GM12878 (cell line): ENCODE measurements at regions not wholly inside any gene's neighbourhood (a gene's known extent, or its start where the extent isn't known, plus 50 kb on each side); places are given as distances from the start of the nearest gene placed in this dataset.

Experiments used
- ATAC-seq: fragments of 200-7000 bp; cut with Tn5 transposase; 3 replicates; pipeline ENCODE4 v1.9.1; 2020; ENCODE audit warnings: mild to moderate bottlenecking, moderate library complexity
- BruUV-seq: library from RNA; stranded (reverse); fragments of 400-500 nt; replicated peaks from 2 replicates; lab custom pipeline; 2021; lab: Mats Ljungman, UMichigan
- CTCF ChIA-PET: fragments of 300-600 bp; sonication (Branson Sonifier 250); formaldehyde crosslinking; extraction: SDS; loops from one replicate; lab custom pipeline; 2021; ENCODE audit warnings: inconsistent platforms; lab: Yijun Ruan, JAX
- POLR2A ChIA-PET: fragments of 350-600 bp; formaldehyde crosslinking; extraction: SDS; loops from one replicate; lab custom pipeline; 2021; ENCODE audit warnings: inconsistent platforms; lab: Charles Lee
- RAD21 ChIA-PET: fragments of 300-600 bp; sonication (Branson Sonifier 250); formaldehyde crosslinking; loops from one replicate; lab custom pipeline; 2023; ENCODE audit warnings: antibody characterized with exemption; ENCODE audit not compliant: unreplicated experiment; lab: Charles Lee
- SMC1A ChIA-PET: fragments of 300-600 bp; sonication (Branson Sonifier 250); formaldehyde crosslinking; loops from one replicate; lab custom pipeline; 2023; ENCODE audit not compliant: unreplicated experiment, uncharacterized antibody; lab: Charles Lee
- DNase-seq: peaks from one replicate; pipeline ENCODE4 v3.0.0-alpha.2; 2011; ENCODE audit warnings: low read depth, low spot score
- FAIRE-seq: peaks from 3 replicates; lab custom pipeline; 2011; peaks lifted over from hg19 to GRCh38; lab: Jason Lieb, UNC
- H2AFZ ChIP-seq: 2 replicates; pipeline ENCODE4 v1.6.0; 2011; ENCODE audit warnings: low read depth, low read length, control low read depth; ENCODE audit not compliant: control insufficient read depth
- H3K27ac ChIP-seq: 2 replicates; pipeline ENCODE4 v1.5.1; 2011; ENCODE audit warnings: control low read depth; ENCODE audit not compliant: control insufficient read depth, insufficient read depth
- H3K27me3 ChIP-seq, 2 experiments: replicated peaks in 1 of 2; 2 replicates each; pipeline versions ENCODE4 v1.6.0 to v1.6.1; 2011; ENCODE audit warnings: low read length in 1 of 2; ENCODE audit not compliant: control insufficient read depth in 2 of 2, insufficient read depth in 2 of 2
- H3K36me3 ChIP-seq, 2 experiments: 2 replicates each; pipeline ENCODE4 v1.5.1; 2011; ENCODE audit warnings: low read length in 1 of 2; ENCODE audit not compliant: control insufficient read depth in 2 of 2, insufficient read depth in 2 of 2
- H3K4me1 ChIP-seq: 2 replicates; pipeline ENCODE4 v1.6.1; 2011; ENCODE audit warnings: mild to moderate bottlenecking, low read length, moderate library complexity, mixed read lengths; ENCODE audit not compliant: control insufficient read depth, insufficient read depth
- H3K4me2 ChIP-seq: 2 replicates; pipeline ENCODE4 v1.6.0; 2011; ENCODE audit warnings: control low read depth; ENCODE audit not compliant: control insufficient read depth, insufficient read depth
- H3K4me3 ChIP-seq: fragments of 200-600 bp; sonication (generic); 2 replicates; pipeline ENCODE4 v1.5.1; 2016
- H3K79me2 ChIP-seq: 2 replicates; pipeline ENCODE4 v1.6.0; 2011; ENCODE audit warnings: low read length; ENCODE audit not compliant: control insufficient read depth, insufficient read depth
- H3K9ac ChIP-seq: 2 replicates; pipeline ENCODE4 v1.8.0; 2011; ENCODE audit warnings: low read length, control low read depth, mixed read lengths; ENCODE audit not compliant: control insufficient read depth, insufficient read depth
- H3K9me3 ChIP-seq: replicated peaks from 3 replicates; pipeline ENCODE4 v1.5.1; 2011; ENCODE audit warnings: mild to moderate bottlenecking, low read length; ENCODE audit not compliant: control insufficient read depth, insufficient read depth
- H4K20me1 ChIP-seq: 2 replicates; pipeline ENCODE4 v1.6.0; 2011; ENCODE audit not compliant: control insufficient read depth, insufficient read depth
- ATF2 ChIP-seq: IDR thresholded peaks from 2 replicates; pipeline ENCODE4 v1.6.1; 2012; ENCODE audit warnings: low read length, inconsistent platforms
- E4F1 ChIP-seq: fragments of 450-650 bp; IDR thresholded peaks from 2 replicates; pipeline ENCODE4 v1.6.1; 2018; ENCODE audit warnings: borderline replicate concordance, mild to moderate bottlenecking; ENCODE audit not compliant: partially characterized antibody
- JUND ChIP-seq: IDR thresholded peaks from 2 replicates; pipeline ENCODE4 v1.6.1; 2012; ENCODE audit warnings: low read depth, mild to moderate bottlenecking, low read length, improper control_type of control experiment, moderate library complexity
- NFXL1 ChIP-seq: fragments of 450-650 bp; IDR thresholded peaks from 2 replicates; pipeline ENCODE4 v1.6.1; 2017; ENCODE audit warnings: antibody characterized with exemption, mild to moderate bottlenecking, borderline replicate concordance
- NR2C2 ChIP-seq: IDR thresholded peaks from 2 replicates; pipeline ENCODE4 v1.6.1; 2011; ENCODE audit warnings: borderline replicate concordance, low read depth; ENCODE audit not compliant: control insufficient read depth, insufficient read length
- PKNOX1 ChIP-seq: fragments of 450-650 bp; IDR thresholded peaks from 2 replicates; pipeline ENCODE4 v1.6.1; 2016; ENCODE audit warnings: mild to moderate bottlenecking
- SMC3 ChIP-seq: IDR thresholded peaks from 2 replicates; pipeline ENCODE4 v1.6.1; 2011; ENCODE audit warnings: low read length, improper control_type of control experiment, borderline replicate concordance
- SREBF1 ChIP-seq: IDR thresholded peaks from 2 replicates; pipeline ENCODE4 v1.6.1; 2012; ENCODE audit warnings: mild to moderate bottlenecking, low read length
- SRF ChIP-seq, 2 experiments: IDR thresholded peaks; 2 replicates each; pipeline ENCODE4 v1.6.1; 2011; ENCODE audit warnings: low read depth in 2 of 2, low read length in 2 of 2, mild to moderate bottlenecking in 1 of 2, moderate library complexity in 1 of 2
- STAT3 ChIP-seq: IDR thresholded peaks from 2 replicates; pipeline ENCODE4 v1.6.1; 2011; ENCODE audit warnings: low read depth, low read length, improper control_type of control experiment
- USF1 ChIP-seq: IDR thresholded peaks from 2 replicates; pipeline ENCODE4 v1.6.1; 2011; ENCODE audit warnings: borderline replicate concordance, low read depth, mild to moderate bottlenecking, moderate library complexity, mixed read lengths, low read length; ENCODE audit not compliant: insufficient read depth; ENCODE audit errors: extremely low read length
- ZBTB33 ChIP-seq: fragments of 450-650 bp; IDR thresholded peaks from 2 replicates; pipeline ENCODE4 v1.6.1; 2017; ENCODE audit warnings: mild to moderate bottlenecking
- ZBTB4 ChIP-seq: fragments of 450-650 bp; formaldehyde crosslinking; IDR thresholded peaks from 2 replicates; pipeline ENCODE4 v1.4.0; 2022; ENCODE audit warnings: mild to moderate bottlenecking, moderate library complexity
- WGBS: methylation state at CpG from one replicate; pipeline ENCODE4 v1.1.6; 2016; ENCODE audit warnings: low lambda C conversion rate; ENCODE audit not compliant: insufficient replicate concordance, insufficient coverage; ENCODE audit errors: missing lambda C conversion rate; 5-methylcytosine and 5-hydroxymethylcytosine counted together
- in situ Hi-C: fragments of 300-500 bp; cut with MboI; formaldehyde crosslinking; loops from 9 replicates; pipeline ENCODE4 v1.14.3; 2018; ENCODE audit warnings: mixed read lengths
- intact Hi-C: fragments of 100-400 bp; cut with micrococcal nuclease; formaldehyde crosslinking; loops from one replicate; pipeline ENCODE4 v1.14.2; 2022; ENCODE audit not compliant: unreplicated experiment

GRCh38 chr2:145546091-145546490 is 1026.2 kb upstream of the ZEB2 start:
- ChIA-PET SMC1A (no interaction called here), RAD21 (no interaction called here), POLR2A (no interaction called here), CTCF (no interaction called here)
- Histone ChIP-seq H3K4me3 (no peak overlapping the region), H3K4me1 (no peaks in the 10 kb centered on the region), H3K9me3 (no peaks in the 10 kb centered on the region), H3K27me3 (no peaks in the 10 kb centered on the region), H3K9ac (no peak overlapping the region), H3K27ac (no peak overlapping the region), H2AFZ (no peak overlapping the region), H4K20me1 (no peaks in the 10 kb centered on the region), H3K79me2 (no peaks in the 10 kb centered on the region), H3K4me2 (no peak overlapping the region), H3K36me3 (no peaks in the 10 kb centered on the region)
- BruUV-seq: no TSS peak
- FAIRE-seq (no peak), ATAC-seq (no peak), DNase-seq (no peak)
- in situ Hi-C loops (no loop called here), intact Hi-C loops (no loop called here)
- 0% methylated on average over 2 of the region's 2 CpGs for WGBS
- TF ChIP-seq NFXL1 (no peak), SREBF1 (no peak), PKNOX1 (no peak), E4F1 (no peak), ZBTB33 (no peak), JUND (no peak), ZBTB4 (CRISPR knock-in tag) (no peak), SMC3 (no peak), STAT3 (no peak), ATF2 (no peak), USF1 (no peak), NR2C2 (no peak), SRF (IDR thresholded peaks at IDR 0.05; ENCODE audit: low read depth in 2 of 2, low read length in 2 of 2) (no peak)
